H1 (cell line): ENCODE measurements at regions not wholly inside any gene's neighbourhood (a gene's known extent, or its start where the extent isn't known, plus 50 kb on each side); places are given as distances from the start of the nearest gene placed in this dataset.

ENCODE experiments used
- CTCF ChIA-PET: fragments of 300-600 bp; sonication (Branson Sonifier 250); formaldehyde crosslinking; loops from one replicate; lab custom pipeline; 2021; ENCODE audit not compliant: partially characterized antibody; lab: Charles Lee
- POLR2A ChIA-PET: fragments of 300-600 bp; sonication (Branson Sonifier 250); formaldehyde crosslinking; loops from one replicate; lab custom pipeline; 2021; ENCODE audit warnings: inconsistent platforms; ENCODE audit not compliant: partially characterized antibody; lab: Charles Lee
- DNase-seq, 2 experiments: peaks; one replicate each; pipeline versions ENCODE4 v3.0.0 to v3.0.0-alpha.2; 2010 to 2022; ENCODE audit warnings: low spot score in 2 of 2, low read depth in 1 of 2, mixed read lengths in 1 of 2
- FAIRE-seq: peaks from 2 replicates; lab custom pipeline; 2011; peaks lifted over from hg19 to GRCh38; lab: Jason Lieb, UNC
- H2AFZ ChIP-seq: 2 replicates; pipeline ENCODE4 v1.8.1; 2012; ENCODE audit warnings: low read length, inconsistent platforms
- H2AK5ac ChIP-seq: 2 replicates; pipeline ENCODE4 v1.6.1; 2013; ENCODE audit warnings: low read depth, low read length
- H2BK120ac ChIP-seq: replicated peaks from 2 replicates; pipeline ENCODE3; 2013; ENCODE audit warnings: low read depth, low read length, inconsistent platforms
- H2BK12ac ChIP-seq: 2 replicates; pipeline ENCODE4 v1.6.1; 2013; ENCODE audit warnings: low read depth, low read length
- H2BK15ac ChIP-seq: 2 replicates; pipeline ENCODE4 v1.6.1; 2013; ENCODE audit warnings: low read length
- H2BK20ac ChIP-seq: 2 replicates; pipeline ENCODE4 v1.6.1; 2013; ENCODE audit warnings: low read length
- H2BK5ac ChIP-seq: 2 replicates; pipeline ENCODE4 v1.6.1; 2013; ENCODE audit warnings: low read depth, low read length
- H3K14ac ChIP-seq: 2 replicates; pipeline ENCODE4 v1.6.1; 2013; ENCODE audit warnings: inconsistent platforms; ENCODE audit not compliant: insufficient read length
- H3K18ac ChIP-seq: 2 replicates; pipeline ENCODE4 v1.6.1; 2013; ENCODE audit warnings: low read length; ENCODE audit errors: extremely low read depth
- H3K23ac ChIP-seq: 2 replicates; pipeline ENCODE4 v1.6.1; 2013; ENCODE audit warnings: inconsistent platforms; ENCODE audit not compliant: insufficient read length
- H3K23me2 ChIP-seq: 2 replicates; pipeline ENCODE4 v1.6.1; 2013; ENCODE audit warnings: low read depth, low read length
- H3K27ac ChIP-seq: 2 replicates; pipeline ENCODE4 v1.6.1; 2011; ENCODE audit warnings: low read depth, low read length, inconsistent platforms
- H3K27me3 ChIP-seq, 4 experiments: replicated peaks in 1 of 4; 1 replicate in 1 of 4; 2 replicates in 3 of 4; pipeline versions ENCODE4 v1.6.1 to v1.8.1; 2011 to 2013; ENCODE audit warnings: low read length in 3 of 4, mild to moderate bottlenecking in 3 of 4, inconsistent platforms in 2 of 4, mixed read lengths in 2 of 4, moderate library complexity in 1 of 4; ENCODE audit not compliant: control insufficient read depth in 3 of 4, insufficient read depth in 3 of 4; ENCODE audit errors: extremely low read depth in 1 of 4
- H3K36me3 ChIP-seq, 4 experiments: 2 replicates each; pipeline versions ENCODE4 v1.6.1 to v1.8.1; 2011 to 2013; ENCODE audit warnings: mild to moderate bottlenecking in 4 of 4, low read length in 3 of 4, moderate library complexity in 2 of 4, control low read depth in 1 of 4, inconsistent platforms in 1 of 4; ENCODE audit not compliant: insufficient read depth in 4 of 4, control insufficient read depth in 2 of 4
- H3K4ac ChIP-seq: replicated peaks from 2 replicates; pipeline ENCODE3; 2013; ENCODE audit warnings: low read length, low read depth, mixed read lengths, inconsistent platforms; ENCODE audit not compliant: insufficient read length
- H3K4me1 ChIP-seq, 4 experiments: replicated peaks in 1 of 4; 1 replicate in 1 of 4; 2 replicates in 3 of 4; pipeline versions ENCODE4 v1.6.1 to v1.8.1; 2011 to 2013; ENCODE audit warnings: low read length in 3 of 4, inconsistent platforms in 2 of 4, mixed read lengths in 1 of 4; ENCODE audit not compliant: insufficient read depth in 4 of 4, control insufficient read depth in 3 of 4
- H3K4me2 ChIP-seq, 2 experiments: 2 replicates each; pipeline versions ENCODE4 v1.6.1 to v1.8.1; 2011 to 2013; ENCODE audit warnings: low read depth in 2 of 2, low read length in 2 of 2, control low read depth in 1 of 2, inconsistent platforms in 1 of 2, mild to moderate bottlenecking in 1 of 2; ENCODE audit not compliant: insufficient read depth in 1 of 2
- H3K4me3 ChIP-seq, 4 experiments: fragments of 200-600, 300-600 bp in 1 of 4; sonication (generic), shearing (Covaris generic), sonication (Bioruptor Twin) in 1 of 4; 2 replicates each; pipeline versions ENCODE4 v1.5.1 to v1.8.1; 2011 to 2016; ENCODE audit warnings: low read length in 4 of 4, low read depth in 3 of 4, control low read depth in 2 of 4, inconsistent platforms in 2 of 4, mild to moderate bottlenecking in 2 of 4, mixed read lengths in 1 of 4, moderate library complexity in 1 of 4; ENCODE audit not compliant: insufficient read depth in 2 of 4; ENCODE audit errors: extremely low read depth in 1 of 4
- H3K56ac ChIP-seq: replicated peaks from 2 replicates; pipeline ENCODE3; 2013; ENCODE audit warnings: low read depth, mild to moderate bottlenecking, mixed read lengths, low read length, inconsistent platforms; ENCODE audit not compliant: insufficient read length
- H3K79me1 ChIP-seq: 2 replicates; pipeline ENCODE4 v1.6.1; 2013; ENCODE audit warnings: low read depth, low read length, control low read depth
- H3K79me2 ChIP-seq, 2 experiments: 2 replicates each; pipeline versions ENCODE4 v1.6.1 to v1.8.1; 2012 to 2013; ENCODE audit warnings: low read length in 2 of 2, mild to moderate bottlenecking in 2 of 2, inconsistent platforms in 1 of 2; ENCODE audit not compliant: insufficient read depth in 2 of 2, control insufficient read depth in 1 of 2
- H3K9ac ChIP-seq, 4 experiments: replicated peaks in 1 of 4; 1 replicate in 1 of 4; 2 replicates in 3 of 4; pipeline versions ENCODE4 v1.6.1 to v1.8.1; 2011 to 2013; ENCODE audit warnings: low read depth in 3 of 4, low read length in 3 of 4, control low read depth in 2 of 4, mild to moderate bottlenecking in 2 of 4, moderate library complexity in 2 of 4, inconsistent platforms in 1 of 4; ENCODE audit errors: extremely low read depth in 1 of 4
- H3K9me3 ChIP-seq, 2 experiments: 2 replicates each; pipeline versions ENCODE4 v1.6.1 to v1.8.1; 2012 to 2013; ENCODE audit warnings: mild to moderate bottlenecking in 2 of 2, moderate library complexity in 2 of 2, control low read depth in 1 of 2, inconsistent platforms in 1 of 2, low read depth in 1 of 2, low read length in 1 of 2, mixed read lengths in 1 of 2; ENCODE audit not compliant: insufficient read depth in 2 of 2
- H4K20me1 ChIP-seq, 2 experiments: replicated peaks in 1 of 2; 2 replicates each; pipeline versions ENCODE3 to v1.8.1; 2011 to 2013; ENCODE audit warnings: inconsistent platforms in 2 of 2, low read length in 2 of 2, mild to moderate bottlenecking in 1 of 2; ENCODE audit not compliant: insufficient read depth in 2 of 2, control insufficient read depth in 1 of 2
- H4K5ac ChIP-seq: 2 replicates; pipeline ENCODE4 v1.6.1; 2013; ENCODE audit warnings: low read length, low read depth, mixed read lengths, inconsistent platforms; ENCODE audit not compliant: insufficient read length
- H4K8ac ChIP-seq: 2 replicates; pipeline ENCODE4 v1.8.0; 2013; ENCODE audit warnings: mild to moderate bottlenecking, moderate library complexity, low read length, inconsistent platforms; ENCODE audit not compliant: insufficient read depth; ENCODE audit errors: extremely low read depth
- H4K91ac ChIP-seq: replicated peaks from 2 replicates; pipeline ENCODE3; 2013; ENCODE audit warnings: low read length, mixed read lengths, inconsistent platforms; ENCODE audit not compliant: insufficient read length
- BACH1 ChIP-seq: IDR thresholded peaks from 2 replicates; pipeline ENCODE4 v1.6.1; 2012; ENCODE audit warnings: low read length, improper control_type of control experiment
- WGBS, 2 experiments: shearing (Covaris generic) in 1 of 2; methylation state at CpG; one replicate each; pipeline versions ENCODE4 v1.1.6 to v1.1.7; 2013 to 2015; ENCODE audit warnings: low lambda C conversion rate in 2 of 2, mixed read lengths in 2 of 2, inconsistent platforms in 1 of 2, low coverage in 1 of 2, missing lambda C conversion rate in 1 of 2; ENCODE audit not compliant: insufficient replicate concordance in 2 of 2, insufficient coverage in 1 of 2, insufficient read length in 1 of 2; ENCODE audit errors: extremely low coverage in 1 of 2, missing lambda C conversion rate in 1 of 2; 5-methylcytosine and 5-hydroxymethylcytosine counted together
- TF ChIP-seq, protein P1 (sequence below): IDR thresholded peaks from 2 replicates; pipeline ENCODE4 v1.6.1; 2012; ENCODE audit warnings: inconsistent platforms
- TF ChIP-seq, protein P2 (sequence below): IDR thresholded peaks from 2 replicates; pipeline ENCODE4 v1.6.1; 2012; ENCODE audit warnings: inconsistent platforms

DNA sequence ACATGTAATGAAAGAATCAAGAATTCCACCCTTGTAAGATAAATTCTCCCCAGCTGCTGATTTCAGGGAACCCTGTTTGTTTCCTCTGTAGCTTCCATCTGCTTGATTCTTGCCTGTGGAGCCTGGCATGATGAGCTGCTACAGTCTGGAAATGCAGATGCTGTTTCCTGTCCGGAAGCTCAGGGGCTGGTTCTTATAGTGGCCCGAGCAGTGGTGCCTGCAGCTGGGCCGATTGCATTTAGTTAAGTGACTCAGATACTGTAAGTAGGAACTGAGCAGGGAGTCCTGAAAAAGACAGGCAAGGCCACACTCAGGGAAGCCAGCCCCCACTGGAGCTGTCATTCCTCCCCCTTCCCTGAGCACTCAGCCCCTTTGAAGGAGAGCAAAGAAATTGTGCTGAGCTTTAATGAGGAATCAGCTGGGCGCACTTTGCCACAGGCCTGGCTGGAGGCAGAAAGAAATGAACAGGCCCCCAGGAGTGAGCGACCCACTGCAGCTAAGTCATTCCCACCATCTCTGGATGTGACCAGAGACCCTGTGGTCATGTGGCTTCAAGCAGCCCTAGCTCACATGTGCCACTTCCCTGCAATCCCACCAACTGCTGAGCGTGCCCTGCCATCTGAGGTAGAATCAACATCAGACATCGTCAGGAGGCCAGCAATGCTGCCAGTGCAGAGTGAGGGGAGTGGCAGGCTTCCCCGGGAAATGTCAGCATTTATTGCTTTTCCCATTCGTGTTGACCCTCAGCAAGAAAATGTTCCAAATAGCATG lies 206.0 kb upstream of the WWC1 start:
- FAIRE-seq (no peak), DNase-seq (no peak)
- Histone ChIP-seq H2AFZ (no peak overlapping the region), H3K36me3 (no peaks in the 10 kb centered on the region; a peak in 1 of 8 replicates), H2BK5ac (no peak overlapping the region), H3K56ac (no peak overlapping the region), H4K8ac (no peak overlapping the region), H3K79me1 (no peaks in the 10 kb centered on the region; the same call in 1 of the 2 replicates), H4K5ac (no peak overlapping the region), H3K9ac (no peak overlapping the region), H3K23me2 (no peaks in the 10 kb centered on the region), H2BK12ac (no peak overlapping the region), H2BK120ac (no peak overlapping the region), H3K4me3 (no peak overlapping the region), H3K23ac (no peak overlapping the region), H3K27me3 (peaks cover 0 to 1% (median 0%) of the 10 kb centered on the region in 4 experiments; a peak in 1 of 7 replicates), H3K9me3 (peaks cover 6 to 11% of the 10 kb centered on the region in 2 experiments; a peak in 3 of 4 replicates), H2BK20ac (no peak overlapping the region), H4K91ac (no peak overlapping the region), H2BK15ac (no peak overlapping the region), H3K18ac (no peak overlapping the region), H3K14ac (no peak overlapping the region), H3K27ac (no peak overlapping the region), H4K20me1 (no peaks in the 10 kb centered on the region), H3K4me2 (no peak overlapping the region), H3K4ac (no peak overlapping the region), H2AK5ac (no peak overlapping the region), H3K4me1 (no peaks in the 10 kb centered on the region), H3K79me2 (no peaks in the 10 kb centered on the region)
- ChIA-PET CTCF (interaction anchor here (0.5 to 2.5 kb wide), 8 partner anchors 9 to 134 kb away, joined by 3 to 11 read pairs (median 4); no protein-coding TSS in a partner anchor), POLR2A (interaction anchor here (0.5 to 0.6 kb wide), 2 partner anchors 16 to 611 kb away, joined by 3 read pairs; no protein-coding TSS in a partner anchor)
- WGBS, 2 experiments, result 88% methylated on average over 9 of the region's 9 CpGs; no CpG with 5 or more reads in 1 of the 2 experiments
- TF ChIP-seq, protein P1, sequence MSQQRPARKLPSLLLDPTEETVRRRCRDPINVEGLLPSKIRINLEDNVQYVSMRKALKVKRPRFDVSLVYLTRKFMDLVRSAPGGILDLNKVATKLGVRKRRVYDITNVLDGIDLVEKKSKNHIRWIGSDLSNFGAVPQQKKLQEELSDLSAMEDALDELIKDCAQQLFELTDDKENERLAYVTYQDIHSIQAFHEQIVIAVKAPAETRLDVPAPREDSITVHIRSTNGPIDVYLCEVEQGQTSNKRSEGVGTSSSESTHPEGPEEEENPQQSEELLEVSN, result peak; percentile 66
- TF ChIP-seq BACH1, result no peak
- TF ChIP-seq, protein P2, sequence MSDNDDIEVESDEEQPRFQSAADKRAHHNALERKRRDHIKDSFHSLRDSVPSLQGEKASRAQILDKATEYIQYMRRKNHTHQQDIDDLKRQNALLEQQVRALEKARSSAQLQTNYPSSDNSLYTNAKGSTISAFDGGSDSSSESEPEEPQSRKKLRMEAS, result peak; percentile 40; the same call in 1 of the 2 replicates
